Trophoblast cell (in vitro differentiated cells and primary cell): ENCODE measurements at regions not wholly inside any gene's neighbourhood (a gene's known extent, or its start where the extent isn't known, plus 50 kb on each side); places are given as distances from the start of the nearest gene placed in this dataset.

Experiments used
- DNase-seq, 2 donors: peaks; one replicate each; pipeline ENCODE4 v3.0.0-alpha.2; 2016
- H2AFZ ChIP-seq: 2 replicates; pipeline ENCODE4 v1.6.1; 2013; ENCODE audit warnings: low read length, moderate library complexity, mild to moderate bottlenecking; ENCODE audit not compliant: insufficient read depth, poor library complexity
- H2AK5ac ChIP-seq: 2 replicates; pipeline ENCODE4 v1.6.1; 2013; ENCODE audit warnings: mild to moderate bottlenecking, low read length
- H2BK120ac ChIP-seq: 2 replicates; pipeline ENCODE4 v1.6.1; 2013; ENCODE audit warnings: low read length, mild to moderate bottlenecking, moderate library complexity; ENCODE audit not compliant: insufficient read depth, poor library complexity
- H2BK12ac ChIP-seq: 2 replicates; pipeline ENCODE4 v1.6.1; 2013; ENCODE audit warnings: mild to moderate bottlenecking, low read length, moderate library complexity
- H2BK5ac ChIP-seq: 2 replicates; pipeline ENCODE4 v1.6.1; 2013; ENCODE audit warnings: low read length, low read depth, moderate library complexity, mild to moderate bottlenecking; ENCODE audit not compliant: poor library complexity
- H3K14ac ChIP-seq: 2 replicates; pipeline ENCODE4 v1.6.1; 2013; ENCODE audit warnings: mild to moderate bottlenecking, low read length
- H3K18ac ChIP-seq: 2 replicates; pipeline ENCODE4 v1.6.1; 2013; ENCODE audit warnings: mild to moderate bottlenecking, low read length
- H3K23ac ChIP-seq: 2 replicates; pipeline ENCODE4 v1.6.1; 2013; ENCODE audit warnings: low read length
- H3K27ac ChIP-seq: 2 replicates; pipeline ENCODE4 v1.5.1; 2013; ENCODE audit warnings: low read depth, mild to moderate bottlenecking, inconsistent platforms, low read length, moderate library complexity
- H3K27me3 ChIP-seq: 2 replicates; pipeline ENCODE4 v1.6.1; 2013; ENCODE audit warnings: inconsistent platforms, mild to moderate bottlenecking, low read length, moderate library complexity; ENCODE audit not compliant: insufficient read depth
- H3K36me3 ChIP-seq, 2 experiments: 1 replicate in 1 of 2; 2 replicates in 1 of 2; pipeline ENCODE4 v1.6.1; 2013; ENCODE audit warnings: low read length in 2 of 2, mild to moderate bottlenecking in 2 of 2, moderate library complexity in 1 of 2; ENCODE audit not compliant: insufficient read depth in 2 of 2, control insufficient read depth in 1 of 2
- H3K4ac ChIP-seq: 2 replicates; pipeline ENCODE4 v1.6.1; 2013; ENCODE audit warnings: low read depth, mild to moderate bottlenecking, low read length, moderate library complexity
- H3K4me1 ChIP-seq, 2 experiments: 1 replicate in 1 of 2; 2 replicates in 1 of 2; pipeline ENCODE4 v1.6.1; 2013; ENCODE audit warnings: low read length in 2 of 2, mild to moderate bottlenecking in 2 of 2, moderate library complexity in 1 of 2; ENCODE audit not compliant: insufficient read depth in 2 of 2, control insufficient read depth in 1 of 2
- H3K4me2 ChIP-seq: 2 replicates; pipeline ENCODE4 v1.6.1; 2013; ENCODE audit warnings: inconsistent platforms, mild to moderate bottlenecking, low read length, moderate library complexity
- H3K4me3 ChIP-seq: 2 replicates; pipeline ENCODE4 v1.5.1; 2013; ENCODE audit warnings: mild to moderate bottlenecking, low read depth, low read length, inconsistent platforms
- H3K79me1 ChIP-seq: one replicate; pipeline ENCODE4 v1.6.1; 2013; ENCODE audit warnings: low read length
- H3K79me2 ChIP-seq: 2 replicates; pipeline ENCODE4 v1.6.1; 2013; ENCODE audit warnings: low read length, mild to moderate bottlenecking; ENCODE audit not compliant: control insufficient read depth, insufficient read depth, poor library complexity
- H3K9ac ChIP-seq: 2 replicates; pipeline ENCODE4 v1.6.1; 2013; ENCODE audit warnings: mild to moderate bottlenecking, low read length
- H3K9me3 ChIP-seq: 2 replicates; pipeline ENCODE4 v1.6.1; 2013; ENCODE audit warnings: low read depth, mild to moderate bottlenecking, control low read depth, inconsistent platforms, low read length; ENCODE audit not compliant: insufficient read depth
- H4K12ac ChIP-seq: 2 replicates; pipeline ENCODE4 v1.6.1; 2013; ENCODE audit warnings: low read depth, mild to moderate bottlenecking, low read length, moderate library complexity
- H4K8ac ChIP-seq: 2 replicates; pipeline ENCODE4 v1.6.1; 2013; ENCODE audit warnings: low read depth, mild to moderate bottlenecking, low read length, moderate library complexity
- H4K91ac ChIP-seq: one replicate; pipeline ENCODE4 v1.6.1; 2013; ENCODE audit warnings: low read depth, mild to moderate bottlenecking, low read length, moderate library complexity
- WGBS: extraction: QIAGEN DNeasy Blood & Tissue Kit; methylation state at CpG from one replicate; pipeline ENCODE4 v1.1.7; 2013; ENCODE audit warnings: missing lambda C conversion rate; ENCODE audit not compliant: insufficient read length, insufficient coverage; ENCODE audit errors: extremely low coverage; 5-methylcytosine and 5-hydroxymethylcytosine counted together

DNA sequence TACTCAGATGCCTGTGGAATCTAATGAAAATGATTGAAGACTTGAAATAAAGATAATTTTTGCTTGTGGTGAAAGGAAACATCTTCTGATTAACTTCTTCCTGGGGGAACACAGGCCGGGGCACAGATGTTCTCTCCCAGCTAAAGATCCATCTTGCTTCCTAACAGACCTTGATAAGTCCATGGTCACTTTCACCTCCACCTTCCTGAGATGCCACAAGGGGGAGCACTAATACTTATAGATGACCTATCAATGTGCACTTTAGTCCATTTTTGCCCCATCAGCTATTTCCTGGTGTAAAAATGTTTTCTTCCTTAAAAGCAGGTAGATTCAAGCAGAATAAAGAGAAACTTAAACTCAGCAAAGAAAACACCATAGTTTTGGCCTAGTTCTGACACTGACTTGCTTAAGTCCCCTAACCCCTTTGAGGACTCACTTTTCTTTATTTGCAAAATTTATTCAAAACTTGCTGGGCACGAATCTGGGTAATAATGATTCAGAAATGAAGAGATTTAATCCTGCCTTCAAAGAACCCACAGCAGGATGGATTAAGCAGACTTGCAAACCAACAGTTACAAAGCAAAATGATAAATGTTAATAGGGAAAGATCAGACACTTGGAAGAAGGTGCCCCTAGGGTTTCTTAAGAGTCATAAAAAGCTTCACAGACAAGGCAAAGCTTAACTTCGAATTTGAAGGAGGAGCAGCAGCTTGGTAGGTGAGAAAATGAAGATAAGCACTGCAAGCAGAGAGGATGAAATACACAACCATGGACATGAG, 158.7 kb downstream of the RAB38 start:
- Histone ChIP-seq H3K9ac (no peak overlapping the region), H2AFZ (no peak overlapping the region), H3K4me3 (no peak overlapping the region), H3K4ac (no peak overlapping the region), H3K4me1 (no peaks in the 10 kb centered on the region), H3K27ac (no peak overlapping the region), H3K4me2 (no peak overlapping the region), H3K18ac (no peak overlapping the region), H2BK12ac (no peak overlapping the region), H4K12ac (no peak overlapping the region), H3K9me3 (no peaks in the 10 kb centered on the region), H3K36me3 (no peaks in the 10 kb centered on the region), H3K23ac (no peak overlapping the region), H4K8ac (no peak overlapping the region), H3K79me1 (no peaks in the 10 kb centered on the region), H3K27me3 (no peaks in the 10 kb centered on the region), H3K79me2 (no peaks in the 10 kb centered on the region), H3K14ac (no peak overlapping the region), H4K91ac (no peak overlapping the region), H2AK5ac (no peak overlapping the region), H2BK120ac (no peak overlapping the region), H2BK5ac (no peak overlapping the region)
- no CpG with 5 or more reads among the region's 3 CpGs for WGBS
- peak; percentile 64 to 87 for DNase-seq

GRCh38 chr11:88015170-88015569, 160.1 kb downstream of the RAB38 start:
- H2AK5ac ChIP-seq: no peak overlapping the region
- H3K4me1 ChIP-seq: no peaks in the 10 kb centered on the region
- no peak overlapping the region for H2BK12ac ChIP-seq
- H4K91ac ChIP-seq: no peak overlapping the region
- no peak overlapping the region for H3K23ac ChIP-seq
- H3K18ac ChIP-seq: no peak overlapping the region
- no peak overlapping the region for H4K8ac ChIP-seq
- no peaks in the 10 kb centered on the region for H3K79me1 ChIP-seq
- no peaks in the 10 kb centered on the region for H3K9me3 ChIP-seq
- H2BK120ac ChIP-seq: no peak overlapping the region
- H3K4ac ChIP-seq: no peak overlapping the region
- no peak overlapping the region for H3K14ac ChIP-seq
- no peak overlapping the region for H4K12ac ChIP-seq
- H3K27me3 ChIP-seq: no peaks in the 10 kb centered on the region
- H3K79me2 ChIP-seq: no peaks in the 10 kb centered on the region
- no peak overlapping the region for H3K4me2 ChIP-seq
- no CpG with 5 or more reads among the region's 2 CpGs for WGBS
- no peak overlapping the region for H3K9ac ChIP-seq
- no peaks in the 10 kb centered on the region for H3K36me3 ChIP-seq
- H2BK5ac ChIP-seq: no peak overlapping the region
- H3K27ac ChIP-seq: no peak overlapping the region
- DNase-seq: no peak
- H2AFZ ChIP-seq: no peak overlapping the region
- no peak overlapping the region for H3K4me3 ChIP-seq

GRCh38 chr11:88013508-88014065, 161.7 kb downstream of the RAB38 start:
- Histone ChIP-seq H3K23ac (no peak overlapping the region), H4K8ac (no peak overlapping the region), H2BK12ac (no peak overlapping the region), H3K27ac (no peak overlapping the region), H3K27me3 (no peaks in the 10 kb centered on the region), H2AFZ (no peak overlapping the region), H3K4me1 (no peaks in the 10 kb centered on the region), H3K4me2 (no peak overlapping the region), H4K91ac (no peak overlapping the region), H2BK120ac (no peak overlapping the region), H3K79me1 (no peaks in the 10 kb centered on the region), H4K12ac (no peak overlapping the region), H3K4me3 (no peak overlapping the region), H3K36me3 (no peaks in the 10 kb centered on the region), H3K9me3 (no peaks in the 10 kb centered on the region), H2AK5ac (no peak overlapping the region), H2BK5ac (no peak overlapping the region), H3K79me2 (no peaks in the 10 kb centered on the region), H3K18ac (no peak overlapping the region), H3K14ac (no peak overlapping the region), H3K4ac (no peak overlapping the region), H3K9ac (no peak overlapping the region)
- no CpG with 5 or more reads among the region's 3 CpGs for WGBS
- no peak for DNase-seq

GRCh38 chr11:88012456-88012855, 162.8 kb downstream of the RAB38 start:
- Histone ChIP-seq H3K79me1 (no peaks in the 10 kb centered on the region), H2AFZ (no peak overlapping the region), H3K14ac (no peak overlapping the region), H4K8ac (no peak overlapping the region), H3K4ac (no peak overlapping the region), H2BK120ac (no peak overlapping the region), H2AK5ac (no peak overlapping the region), H3K36me3 (no peaks in the 10 kb centered on the region), H3K27ac (no peak overlapping the region), H3K4me3 (no peak overlapping the region), H3K27me3 (no peaks in the 10 kb centered on the region), H2BK5ac (no peak overlapping the region), H3K18ac (no peak overlapping the region), H4K91ac (no peak overlapping the region), H3K9me3 (no peaks in the 10 kb centered on the region), H3K9ac (no peak overlapping the region), H4K12ac (no peak overlapping the region), H3K4me2 (no peak overlapping the region), H2BK12ac (no peak overlapping the region), H3K23ac (no peak overlapping the region), H3K4me1 (no peaks in the 10 kb centered on the region), H3K79me2 (no peaks in the 10 kb centered on the region)
- DNase-seq: no peak
- no CpG with 5 or more reads among the region's 1 CpG for WGBS
